HG03175 (cell line): ENCODE measurements at regions not wholly inside any gene's neighbourhood (a gene's known extent, or its start where the extent isn't known, plus 50 kb on each side); places are given as distances from the start of the nearest gene placed in this dataset.

Experiments
- ATAC-seq: cut with Tn5 transposase; IDR thresholded peaks from one replicate; pipeline ENCODE4 v1.9.1; 2021; ENCODE audit warnings: mild to moderate bottlenecking, moderate library complexity; ENCODE audit not compliant: unreplicated experiment

- no peak for ATAC-seq
Observed at GRCh38 chr5:159452480-159453167, 122.3 kb upstream of the IL12B start.

DNA sequence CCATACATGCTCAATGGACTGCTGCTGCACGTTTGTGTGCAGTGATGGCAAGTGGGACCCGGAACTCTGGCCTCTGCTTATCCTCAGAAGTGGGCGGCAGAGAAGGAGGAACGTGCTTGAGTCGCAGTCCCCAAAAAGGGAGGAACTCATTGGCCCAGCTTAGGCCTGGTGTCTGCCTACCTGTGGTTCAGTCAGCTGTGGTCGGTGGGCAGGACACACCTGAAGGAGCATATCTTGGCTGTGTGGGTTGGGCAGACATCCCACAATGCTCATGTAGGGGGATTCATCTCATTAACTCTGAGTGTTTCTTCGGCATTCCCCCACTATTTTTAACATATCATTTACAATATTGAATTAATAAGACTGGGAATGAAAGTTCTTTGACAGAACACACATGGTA, 122.9 kb upstream of the IL12B start:
- ATAC-seq, result no peak

GRCh38 chr5:159456261-159456660, 126.0 kb upstream of the IL12B start:
- peak; percentile 1 for ATAC-seq

- peak; percentile 88 for ATAC-seq
Observed at GRCh38 chr5:159456722-159457465, 126.6 kb upstream of the IL12B start.

DNA sequence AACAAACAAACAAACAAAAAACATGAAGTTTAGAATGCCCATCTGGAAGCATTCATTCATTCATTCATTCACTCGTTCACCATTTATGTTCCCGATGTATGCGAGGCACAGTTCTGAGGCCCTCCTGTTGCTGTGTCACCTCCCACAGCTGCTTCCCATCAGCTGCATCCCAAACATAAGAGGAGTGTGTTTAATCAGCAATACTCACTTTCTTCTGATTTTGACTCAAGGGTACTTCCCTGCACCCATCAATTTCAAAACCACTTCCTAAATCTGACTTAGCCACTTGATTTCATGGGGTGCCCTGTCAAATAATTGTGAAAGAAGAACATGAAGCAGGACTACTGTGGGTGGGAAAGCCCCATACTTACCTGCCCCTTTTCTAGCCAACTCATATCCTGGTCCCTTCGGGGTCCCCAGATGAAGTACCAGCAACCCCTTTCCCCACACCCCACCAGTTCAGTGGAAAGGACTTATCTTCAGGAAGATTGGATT, 128.0 kb upstream of the IL12B start:
- ATAC-seq, result peak; percentile 35

DNA sequence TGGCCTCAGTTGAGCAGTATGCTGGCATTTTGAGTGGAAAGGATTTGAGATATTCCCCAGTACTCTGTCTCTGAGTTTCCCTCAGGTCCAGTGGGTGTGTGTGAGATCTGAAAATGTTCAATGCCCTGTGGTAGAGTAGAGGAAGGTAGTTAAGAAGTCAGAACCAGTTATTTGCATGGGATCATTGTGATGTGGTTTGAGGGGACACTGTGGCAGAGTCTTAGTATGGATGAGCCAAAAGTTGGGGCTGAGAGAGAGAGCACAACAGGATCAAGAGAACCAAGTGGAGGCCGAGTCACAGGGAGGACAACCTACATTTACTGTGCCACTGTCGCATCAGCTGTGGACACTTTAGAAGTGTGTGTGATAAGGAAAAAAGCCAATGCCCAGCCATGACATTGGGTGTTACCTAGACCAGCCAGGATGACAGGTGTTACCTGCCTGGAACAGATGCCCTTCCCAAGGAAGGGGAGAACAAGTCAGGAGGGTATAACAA, 128.9 kb upstream of the IL12B start:
- no peak for ATAC-seq

DNA sequence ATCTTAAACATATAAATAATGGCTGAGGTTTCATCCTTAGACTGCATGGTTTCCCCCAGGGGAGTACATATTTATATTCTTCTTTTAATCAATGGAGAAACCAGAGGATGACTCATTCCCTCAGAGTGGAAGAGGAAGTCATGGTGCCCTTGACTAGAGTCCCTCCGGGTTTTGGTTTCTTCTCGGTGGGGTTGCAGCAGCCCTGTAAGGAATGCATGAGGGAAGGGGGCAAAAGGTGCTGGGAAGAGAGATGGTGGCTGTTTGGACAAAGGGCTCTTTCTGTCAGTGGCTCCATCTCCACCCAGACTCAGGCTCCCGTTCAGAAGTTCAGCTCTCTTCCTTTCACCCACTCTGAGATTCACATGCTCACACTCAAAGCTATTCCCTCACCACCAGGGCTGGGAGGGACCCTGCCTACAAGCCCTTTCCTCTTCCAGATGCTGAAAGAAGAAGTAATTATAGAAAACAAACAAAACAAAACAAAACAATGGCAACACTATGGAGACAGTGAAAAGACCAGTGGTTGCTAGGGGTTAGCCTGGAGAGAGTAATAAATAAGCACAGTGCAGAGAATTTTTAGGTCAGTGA, 129.8 kb upstream of the IL12B start:
- peak; percentile 35 for ATAC-seq

DNA sequence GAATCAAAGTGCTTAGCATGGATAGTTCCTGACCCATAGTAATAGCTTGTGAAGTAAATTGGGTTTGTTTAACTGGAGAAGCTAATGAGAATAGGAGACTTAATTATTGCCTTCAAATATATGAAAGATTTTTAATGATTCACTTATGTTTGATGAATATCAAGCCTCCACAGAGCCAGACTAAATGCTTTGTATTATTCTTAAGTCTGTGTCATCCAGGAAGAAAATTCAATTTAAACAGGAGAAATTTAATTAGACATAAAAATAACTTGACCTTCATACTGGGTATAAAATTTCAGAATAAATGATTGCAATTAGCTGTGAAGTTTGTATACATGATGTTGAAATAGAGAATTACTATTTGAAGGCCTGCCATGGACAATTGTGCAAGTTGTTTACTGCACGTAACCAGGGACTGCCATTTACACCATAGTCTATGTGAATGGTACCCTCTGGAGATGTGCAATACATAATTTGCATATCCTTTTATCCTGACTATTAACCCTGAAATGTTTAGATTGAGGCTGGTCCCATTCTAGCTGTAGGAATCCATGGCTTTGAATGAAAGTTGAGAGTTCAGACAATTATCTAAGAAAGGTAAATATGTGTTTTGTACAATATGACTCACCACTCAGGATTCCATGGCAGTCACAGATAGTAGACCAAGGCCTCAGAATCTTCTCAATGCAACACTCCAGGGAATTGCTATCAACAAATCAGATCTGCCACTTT, 133.5 kb upstream of the IL12B start:
- no peak for ATAC-seq

DNA sequence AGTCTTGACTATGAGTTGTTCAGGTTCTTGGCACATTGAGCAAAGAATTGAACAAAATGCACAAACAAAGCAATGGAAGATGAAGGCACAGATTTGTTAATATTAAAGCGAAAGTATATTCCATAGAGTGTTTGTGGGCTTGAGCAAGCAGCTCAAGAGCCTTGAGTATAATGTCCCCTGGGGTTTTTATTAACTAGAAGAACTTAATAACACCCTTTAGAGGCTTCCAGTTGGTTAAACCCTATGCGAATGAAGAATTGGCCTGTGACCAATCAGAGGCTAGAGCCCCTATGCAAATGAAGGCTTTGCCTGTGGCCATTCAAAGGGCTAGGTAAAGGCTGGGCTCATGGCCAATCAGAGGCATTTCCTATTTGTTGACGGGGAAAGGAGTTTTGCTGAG, 135.3 kb upstream of the IL12B start:
- no peak for ATAC-seq

DNA sequence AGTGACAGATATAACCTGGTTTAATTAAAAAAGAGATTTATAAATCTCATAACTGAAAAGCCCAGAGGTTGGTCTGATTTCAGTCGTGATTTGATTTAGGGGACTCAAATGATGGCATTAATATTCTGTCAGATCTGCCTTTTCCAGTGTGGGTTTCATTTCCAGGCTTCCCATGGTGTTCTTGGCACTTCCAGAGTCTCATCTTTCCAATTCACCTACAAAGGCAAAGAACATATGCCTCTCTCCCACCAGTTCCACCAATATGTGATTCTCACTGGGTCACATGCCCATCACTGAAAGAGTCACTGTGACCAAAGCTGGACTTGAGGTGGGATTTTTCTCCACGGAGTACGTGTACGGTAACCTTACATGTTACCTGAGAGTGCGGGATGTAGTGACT, 137.4 kb upstream of the IL12B start:
- ATAC-seq, result no peak

DNA sequence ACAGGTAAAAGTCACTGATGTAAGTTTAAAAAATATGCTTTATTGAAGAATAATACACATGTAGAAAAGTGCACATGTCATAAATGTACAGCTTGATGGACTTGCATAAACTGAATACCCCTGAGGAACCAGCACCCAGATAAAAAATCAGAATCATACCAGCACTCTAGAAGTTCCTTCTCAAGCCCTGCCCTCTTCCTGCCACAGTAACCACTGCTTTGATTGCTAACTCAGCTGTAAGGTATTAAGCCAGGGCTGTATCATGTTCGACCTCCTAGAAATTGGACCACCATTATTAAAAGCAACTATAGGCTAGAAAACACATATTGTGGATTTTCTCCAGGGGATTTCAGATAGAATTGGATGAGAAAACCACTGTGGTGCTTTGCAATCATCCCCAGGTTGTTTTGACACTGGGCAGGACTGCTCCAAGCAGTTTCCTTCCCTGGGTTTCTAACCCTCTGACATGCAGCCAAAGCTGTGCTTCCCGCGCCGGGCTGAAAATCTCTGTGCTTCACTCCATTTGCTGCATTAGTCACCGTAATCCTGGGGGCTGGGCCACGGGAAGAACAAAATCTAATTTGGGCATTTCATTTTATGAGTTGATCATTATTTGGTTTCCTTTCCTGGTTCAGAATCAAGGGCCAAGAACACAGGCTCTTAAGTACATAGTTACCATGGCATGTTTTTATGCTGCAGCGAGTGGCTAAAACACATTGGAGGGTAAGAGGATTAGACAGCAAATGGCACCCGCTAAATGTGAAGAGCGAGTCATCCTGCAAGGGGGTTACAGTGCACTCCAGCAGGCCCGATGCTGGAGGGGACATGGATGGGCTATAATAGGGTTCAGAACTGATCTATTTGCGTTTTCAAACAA, 139.4 kb upstream of the IL12B start:
- ATAC-seq, result peak; percentile 93

- ATAC-seq, result no peak
Observed at GRCh38 chr5:159471904-159472303, 141.6 kb upstream of the IL12B start.

DNA sequence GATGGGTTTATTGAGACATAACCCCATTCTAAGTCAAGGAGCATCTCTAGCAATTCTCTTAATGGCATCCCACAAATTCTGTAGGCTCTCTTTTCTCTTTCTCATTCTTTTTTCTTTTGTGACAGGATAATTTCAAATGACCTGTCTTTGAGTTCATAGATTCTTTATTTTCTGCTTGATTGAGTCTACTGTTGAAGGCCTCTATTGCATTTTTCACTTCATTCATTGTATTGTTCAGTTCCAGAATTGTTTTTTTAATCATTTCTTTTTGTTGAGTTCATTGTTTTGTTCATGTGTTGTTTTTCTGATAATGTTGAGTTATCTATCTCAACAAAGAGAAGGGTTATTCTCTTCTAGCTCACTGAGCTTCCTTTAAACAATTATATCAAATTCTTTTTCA, 144.7 kb upstream of the IL12B start:
- ATAC-seq, result no peak

DNA sequence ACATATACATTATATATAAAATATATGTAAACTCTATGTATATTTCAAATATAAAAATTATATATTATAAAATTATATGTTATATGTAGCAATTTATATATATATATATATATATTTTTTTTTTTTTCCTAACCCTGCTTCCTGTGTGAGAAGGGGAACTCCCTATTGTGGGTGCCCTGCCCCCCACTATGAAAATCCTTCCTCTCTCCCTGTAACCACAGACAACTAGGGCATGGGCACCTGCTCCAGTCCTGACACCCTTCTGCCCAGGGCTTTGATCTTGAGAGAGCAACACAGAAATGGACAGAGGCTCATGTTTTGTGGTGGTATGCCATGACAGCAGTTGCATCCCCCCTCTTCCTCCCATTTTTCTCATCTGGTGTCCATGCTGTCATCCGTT, 148.7 kb upstream of the IL12B start:
- ATAC-seq, result no peak

DNA sequence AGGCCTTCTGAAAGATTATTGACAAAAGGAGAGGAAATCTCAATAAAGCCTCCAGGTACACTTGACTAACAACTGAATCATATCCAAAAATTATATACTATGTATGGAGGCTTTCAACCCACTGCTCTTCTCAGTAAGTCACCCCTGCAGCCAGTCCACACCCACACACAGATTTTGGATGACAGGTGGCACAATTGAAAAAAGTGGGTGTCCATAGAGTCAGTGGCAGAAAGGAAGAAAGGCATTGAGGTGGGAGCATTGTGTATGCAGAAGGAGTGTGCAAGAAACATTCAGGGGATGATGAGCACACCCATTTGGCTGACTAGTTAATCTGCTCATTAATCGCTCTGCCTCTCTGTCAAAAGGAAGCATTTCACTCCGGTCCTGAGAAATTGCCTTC, 150.6 kb upstream of the IL12B start:
- ATAC-seq, result no peak

GRCh38 chr5:159481751-159482150, 151.5 kb upstream of the IL12B start:
- no peak for ATAC-seq

- ATAC-seq, result no peak
Observed at GRCh38 chr5:159486836-159487235, 156.5 kb upstream of the IL12B start.

- no peak for ATAC-seq
Observed at GRCh38 chr5:159488516-159488915, 158.2 kb upstream of the IL12B start.

DNA sequence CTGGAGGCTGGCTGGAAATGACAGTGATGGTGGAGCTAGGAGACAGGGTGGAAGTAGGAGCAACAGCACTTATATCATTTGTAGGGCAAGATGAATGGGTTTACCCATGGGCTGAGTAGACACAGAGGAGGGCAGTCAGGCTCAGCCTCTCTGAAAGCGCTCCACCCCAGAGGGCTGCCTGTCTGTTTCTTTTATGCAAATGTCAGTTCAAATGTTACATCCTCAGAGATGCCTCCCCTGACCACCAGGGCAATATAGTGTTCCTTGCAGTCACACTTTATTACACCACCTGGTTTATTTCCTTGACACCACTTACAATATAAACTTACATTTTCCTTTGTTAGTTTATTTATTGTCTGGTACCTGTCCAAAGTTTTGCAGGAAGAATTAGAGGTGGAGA, 159.5 kb upstream of the IL12B start:
- ATAC-seq, result peak; percentile 72

DNA sequence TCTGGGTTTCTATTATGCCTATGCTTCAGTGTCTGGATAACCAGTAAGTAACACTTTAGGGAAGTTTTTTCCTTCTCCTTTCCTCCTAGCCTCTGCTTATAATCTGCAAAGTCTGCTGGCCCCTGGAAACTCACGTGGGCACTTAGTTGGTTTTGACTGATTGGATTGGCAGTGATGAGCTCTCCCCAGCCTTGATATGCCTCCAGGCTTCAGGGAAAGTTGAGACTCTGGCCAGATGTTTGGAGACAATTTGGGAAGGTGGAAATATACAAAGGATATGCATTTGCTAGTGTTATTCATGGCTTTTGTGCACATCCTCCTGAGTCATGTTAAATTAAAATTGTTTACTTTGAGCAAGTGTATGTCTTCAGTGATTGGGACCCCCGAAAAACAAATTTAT, 160.2 kb upstream of the IL12B start:
- no peak for ATAC-seq
